Upper lobe of right lung (tissue), 1 donor: ENCODE measurements at regions not wholly inside any gene's neighbourhood (a gene's known extent, or its start where the extent isn't known, plus 50 kb on each side); places are given as distances from the start of the nearest gene placed in this dataset.

Experiments used
- ATAC-seq: fragments of 200-7000 bp; cut with Tn5 transposase; one replicate; pipeline ENCODE4 v1.9.1; 2020; ENCODE audit warnings: mild to moderate bottlenecking, moderate library complexity
- DNase-seq: peaks from one replicate; pipeline ENCODE4 v3.0.0-alpha.2; 2020
- H3K27ac ChIP-seq: fragments of 200-600 bp; one replicate; pipeline ENCODE4 v1.8.0; 2022
- H3K27me3 ChIP-seq: fragments of 200-600 bp; one replicate; pipeline ENCODE4 v1.8.0; 2022; ENCODE audit warnings: mild to moderate bottlenecking
- H3K36me3 ChIP-seq: fragments of 200-600 bp; one replicate; pipeline ENCODE4 v1.8.0; 2022
- H3K4me1 ChIP-seq: fragments of 200-600 bp; one replicate; pipeline ENCODE4 v1.8.0; 2022
- H3K4me3 ChIP-seq: fragments of 200-600 bp; one replicate; pipeline ENCODE4 v1.8.0; 2022; ENCODE audit warnings: mild to moderate bottlenecking
- H3K9me3 ChIP-seq: fragments of 200-600 bp; one replicate; pipeline ENCODE4 v1.8.0; 2022
- CTCF ChIP-seq: fragments of 200-600 bp; IDR thresholded peaks from one replicate; pipeline ENCODE4 v1.8.0; 2022; ENCODE audit warnings: antibody characterized with exemption
- intact Hi-C: fragments of 100-400 bp; cut with DNase I; formaldehyde crosslinking; loops from one replicate; pipeline ENCODE4 v1.11.0; 2022
- donor health status: DM: no; HTN: yes; CAD: no; lungs with severe emphysema.

- DNase-seq = no peak
- no peaks in the 10 kb centered on the region for H3K27me3 ChIP-seq
- no peak overlapping the region for H3K4me3 ChIP-seq
- intact Hi-C loops = no loop called here
- ATAC-seq = no peak
- H3K9me3 ChIP-seq = no peaks in the 10 kb centered on the region
- no peaks in the 10 kb centered on the region for H3K36me3 ChIP-seq
- H3K4me1 ChIP-seq = no peaks in the 10 kb centered on the region
- TF ChIP-seq CTCF = no peak
- H3K27ac ChIP-seq = no peak overlapping the region
These were observed 293.6 kb downstream of the SHQ1 start for GRCh38 chr3:72554689-72555088.

GRCh38 chr3:72553298-72553697, 294.9 kb downstream of the SHQ1 start:
- Histone ChIP-seq H3K36me3 (no peaks in the 10 kb centered on the region), H3K9me3 (no peaks in the 10 kb centered on the region), H3K27me3 (no peaks in the 10 kb centered on the region), H3K4me1 (no peaks in the 10 kb centered on the region), H3K27ac (no peak overlapping the region), H3K4me3 (no peak overlapping the region)
- DNase-seq (no peak), ATAC-seq (no peak)
- intact Hi-C loops = no loop called here
- no peak for TF ChIP-seq CTCF

- intact Hi-C loops = no loop called here
- Histone ChIP-seq H3K4me3 (no peak overlapping the region), H3K27ac (no peak overlapping the region), H3K27me3 (no peaks in the 10 kb centered on the region), H3K4me1 (no peaks in the 10 kb centered on the region), H3K9me3 (no peaks in the 10 kb centered on the region), H3K36me3 (no peaks in the 10 kb centered on the region)
- no peak for TF ChIP-seq CTCF
- ATAC-seq (no peak), DNase-seq (no peak)
These were observed 297.5 kb downstream of the SHQ1 start for GRCh38 chr3:72550582-72551262.

GRCh38 chr3:72549761-72550581, 298.3 kb downstream of the SHQ1 start:
- DNase-seq (no peak), ATAC-seq (peak; percentile 51)
- no peaks in the 10 kb centered on the region for H3K36me3 ChIP-seq
- no peak overlapping the region for H3K4me3 ChIP-seq
- no peak for TF ChIP-seq CTCF
- intact Hi-C loops = no loop called here
- no peaks in the 10 kb centered on the region for H3K4me1 ChIP-seq
- no peak overlapping the region for H3K27ac ChIP-seq
- H3K9me3 ChIP-seq = no peaks in the 10 kb centered on the region
- H3K27me3 ChIP-seq = no peaks in the 10 kb centered on the region

GRCh38 chr3:72548981-72549380, 299.3 kb downstream of the SHQ1 start:
- H3K9me3 ChIP-seq = no peaks in the 10 kb centered on the region
- H3K27ac ChIP-seq = no peak overlapping the region
- no peaks in the 10 kb centered on the region for H3K27me3 ChIP-seq
- TF ChIP-seq CTCF = no peak
- H3K36me3 ChIP-seq = no peaks in the 10 kb centered on the region
- intact Hi-C loops = no loop called here
- ATAC-seq (no peak), DNase-seq (no peak)
- no peaks in the 10 kb centered on the region for H3K4me1 ChIP-seq
- no peak overlapping the region for H3K4me3 ChIP-seq
